ENCODE measurements at regions not wholly inside any gene's neighbourhood (a gene's known extent, or its start where the extent isn't known, plus 50 kb on each side); places are given as distances from the start of the nearest gene placed in this dataset.

DNA sequence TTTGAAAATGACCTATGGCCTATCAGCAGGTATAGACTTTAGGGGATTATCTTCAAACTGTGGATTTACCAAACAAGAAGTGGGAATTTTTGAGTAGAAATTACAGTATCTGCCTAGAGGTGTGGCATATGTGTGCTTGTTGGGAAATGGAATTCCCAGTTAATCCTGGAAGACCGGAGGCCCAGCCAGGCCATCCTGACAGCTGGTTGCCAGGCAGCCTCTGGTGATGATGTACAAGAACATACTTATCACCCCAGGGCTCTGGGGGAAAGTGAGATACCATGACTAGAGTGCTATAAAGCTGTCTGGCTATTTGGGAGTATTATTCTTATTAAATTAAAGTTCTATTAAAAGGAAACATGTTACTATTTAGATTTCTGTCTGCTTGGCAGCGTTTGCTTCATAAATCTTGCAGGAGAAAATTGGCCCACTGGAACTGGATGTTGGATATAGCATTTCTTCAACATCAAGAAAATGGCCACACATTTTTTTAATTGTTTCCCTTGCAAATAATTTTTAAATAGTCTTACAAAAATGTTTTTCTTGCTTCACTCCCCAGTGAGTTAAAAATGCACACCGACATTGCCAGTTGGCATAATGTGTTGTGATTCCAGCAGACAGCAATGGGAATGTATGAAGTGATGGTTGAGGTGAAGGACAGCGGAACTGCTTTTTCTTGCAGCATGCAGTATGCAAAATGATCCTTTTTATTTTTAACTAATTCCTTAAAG is 187.8 kb downstream of the MYLK4 start:
- no peak for DNase-seq (ENCODE audit: low spot score)

DNA sequence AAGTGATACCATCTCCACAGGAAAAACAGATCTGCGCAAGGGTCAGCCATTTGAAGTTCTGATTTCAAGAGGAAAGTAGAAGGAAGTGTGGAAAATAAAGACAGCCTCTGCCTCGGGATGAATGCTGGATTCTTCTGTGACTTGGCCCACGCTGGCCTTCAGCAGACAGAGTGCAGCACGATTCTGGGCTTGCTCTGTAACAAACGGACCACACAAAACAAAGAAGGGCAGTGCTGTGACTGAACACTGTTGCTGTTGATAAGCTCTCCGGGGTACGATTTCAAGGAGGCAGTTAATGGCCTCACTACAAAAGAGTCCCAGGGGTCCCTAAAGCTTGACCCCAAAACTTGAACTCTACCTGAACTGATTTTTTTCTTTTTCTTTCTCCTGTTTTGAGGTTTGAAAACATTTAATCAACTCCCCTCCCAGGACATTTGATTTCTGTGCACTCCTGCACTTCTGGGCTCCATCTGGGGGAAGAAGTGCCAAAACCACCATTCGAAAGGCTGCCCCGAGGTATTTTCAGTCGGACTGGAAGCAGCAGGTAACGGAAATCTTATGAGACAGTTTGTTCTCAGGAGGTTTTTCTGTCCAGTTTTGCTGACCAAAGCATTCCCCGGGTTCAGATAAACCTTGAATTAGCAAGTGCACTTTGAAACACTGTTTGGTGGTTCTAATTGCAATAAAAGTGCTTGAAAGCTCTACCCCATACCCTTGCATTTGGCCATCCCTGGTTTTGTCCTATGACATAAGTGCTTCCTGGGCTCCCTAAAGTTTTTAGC is 189.6 kb downstream of the MYLK4 start:
- no peak for DNase-seq (ENCODE audit: low spot score)

GRCh38 chr6:2560140-2560818 is 190.4 kb downstream of the MYLK4 start:
- DNase-seq (ENCODE audit: low spot score), result no peak

DNA sequence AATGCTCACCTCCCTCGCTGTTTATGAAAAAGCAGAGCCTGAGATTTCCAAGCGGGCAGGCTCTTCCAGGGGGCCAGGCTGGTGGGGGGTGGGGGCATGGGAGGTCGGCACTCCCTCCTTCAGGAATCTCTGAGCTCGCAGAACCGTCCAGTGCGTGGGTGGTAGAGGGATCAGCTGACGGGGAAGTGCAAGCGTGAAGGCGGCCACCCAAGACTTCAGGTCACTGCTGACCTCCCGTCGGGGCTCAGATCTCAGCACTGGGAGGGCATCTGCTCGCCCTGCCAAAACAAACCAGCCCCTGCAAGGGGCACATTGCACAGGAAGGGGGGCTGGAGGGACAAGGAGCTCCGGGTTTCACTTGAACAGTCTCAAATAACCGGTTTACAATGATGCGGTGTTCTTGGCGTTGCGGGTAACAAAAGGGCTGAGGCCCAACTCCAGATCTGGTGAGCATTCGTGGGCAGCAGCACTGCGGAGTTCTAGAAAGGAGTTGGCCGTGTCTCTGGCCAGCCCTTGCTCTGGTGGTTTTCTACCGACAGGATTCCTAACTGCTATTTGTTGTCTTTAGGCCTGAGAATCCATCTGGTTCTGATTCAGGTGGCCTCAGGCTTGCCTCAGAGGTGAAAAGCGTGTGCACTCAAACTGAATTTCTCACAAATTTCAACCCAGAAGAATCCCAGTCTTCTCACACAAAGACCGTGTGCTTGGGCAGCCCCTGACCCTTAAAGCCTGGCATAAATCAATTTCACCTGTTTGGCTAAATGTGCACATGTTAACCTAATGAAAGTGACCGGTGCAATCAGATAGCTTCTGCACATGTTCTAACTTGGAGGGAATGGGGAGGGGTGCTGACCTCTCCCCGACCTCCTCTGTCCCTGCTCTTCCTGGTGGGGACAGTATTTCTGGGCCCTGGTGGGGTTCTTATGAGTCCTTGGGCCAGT is 191.6 kb downstream of the MYLK4 start:
- DNase-seq (ENCODE audit: low spot score), result no peak

DNA sequence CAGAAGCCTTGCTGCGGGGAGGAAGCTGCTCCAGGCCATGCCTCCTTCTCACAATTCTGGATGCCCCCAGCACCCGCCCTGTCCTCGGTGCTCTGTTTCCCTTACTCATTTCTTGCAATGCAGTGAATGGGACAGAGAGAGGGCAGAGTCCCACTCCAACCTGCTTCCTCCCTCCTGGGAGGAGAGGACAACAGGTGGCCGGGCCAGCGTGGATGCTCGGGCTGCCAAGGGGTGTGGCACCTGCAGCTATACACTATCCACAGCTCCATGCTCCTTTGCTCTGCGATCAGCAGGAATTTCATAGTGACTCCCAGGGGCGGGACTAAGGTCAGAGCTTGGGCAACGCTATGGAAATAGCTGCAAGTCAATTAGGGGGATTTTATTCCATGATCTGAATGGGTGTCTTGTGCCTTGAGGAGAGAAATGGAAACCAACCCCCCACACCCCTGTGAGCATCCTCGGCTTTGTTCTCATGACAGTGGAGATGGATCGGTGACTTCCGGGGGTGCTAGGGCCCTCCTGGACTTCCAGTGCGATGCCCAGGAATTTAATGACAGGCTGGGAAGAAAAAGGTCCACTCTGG is 192.5 kb downstream of the MYLK4 start:
- no peak for DNase-seq (ENCODE audit: low spot score)

DNA sequence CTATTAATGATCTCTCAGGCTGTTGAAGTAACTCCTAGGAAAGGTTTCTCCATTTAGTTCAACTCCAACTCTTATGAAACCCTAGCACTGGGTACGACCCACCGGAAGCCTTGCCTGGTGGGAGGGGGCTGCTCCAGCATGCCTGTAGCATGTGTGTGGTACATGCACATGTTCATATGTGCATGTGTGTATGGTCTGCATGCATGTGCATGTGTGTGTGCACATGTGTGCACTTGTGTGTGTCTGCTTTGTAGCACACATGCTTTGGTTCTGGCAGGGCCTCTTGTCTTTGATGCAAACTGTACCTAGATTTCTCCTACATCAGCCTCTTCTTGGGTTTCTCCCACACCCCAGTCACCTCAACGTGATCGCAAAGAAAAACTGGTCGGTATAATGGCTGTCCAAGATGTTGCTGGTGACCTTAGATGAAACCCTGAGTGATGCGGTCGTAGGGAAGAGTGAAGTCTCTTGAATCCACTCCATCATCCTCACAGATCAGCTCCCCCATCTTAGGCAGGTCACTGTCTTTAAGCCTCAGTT is 193.5 kb downstream of the MYLK4 start:
- no peak for DNase-seq (ENCODE audit: low spot score)

GRCh38 chr6:2556761-2557160 is 194.0 kb downstream of the MYLK4 start:
- DNase-seq (ENCODE audit: low spot score), result no peak

DNA sequence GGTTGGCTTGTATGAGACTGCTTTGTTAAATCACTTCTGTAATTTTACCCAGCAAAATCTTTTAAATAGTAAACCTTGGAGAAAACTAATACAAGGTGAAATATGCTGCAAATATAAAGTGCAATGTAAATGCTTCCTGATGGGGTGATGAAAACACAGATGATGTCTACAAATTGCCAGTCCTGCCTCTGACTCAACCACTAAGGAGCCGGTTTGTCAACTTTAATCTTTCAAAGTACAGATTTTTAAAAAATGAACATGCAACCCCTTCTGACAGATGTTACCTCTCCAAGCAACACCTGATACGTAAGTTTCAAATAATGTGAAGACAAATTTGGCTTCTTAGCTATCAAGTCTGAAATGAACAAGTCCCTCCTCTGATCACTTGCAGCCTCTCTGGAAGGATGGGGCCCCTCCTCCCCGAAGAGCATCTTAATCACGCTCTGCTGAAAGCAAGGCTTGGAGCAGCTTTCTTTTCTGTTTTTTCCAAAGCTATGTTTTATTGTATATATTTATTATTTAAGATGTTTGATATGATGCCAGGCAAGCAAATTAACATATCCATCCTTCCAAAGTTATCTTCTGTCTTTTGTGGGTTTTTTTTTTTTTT is 196.0 kb downstream of the MYLK4 start:
- DNase-seq (ENCODE audit: low spot score), result no peak

GRCh38 chr6:2552526-2553154 is 198.1 kb downstream of the MYLK4 start:
- no peak for DNase-seq (ENCODE audit: low spot score)

- DNase-seq (ENCODE audit: low spot score), result no peak
Measured at GRCh38 chr6:2551705-2552104, 199.0 kb downstream of the MYLK4 start.

GRCh38 chr6:2550247-2550646 is 200.5 kb downstream of the MYLK4 start:
- DNase-seq (ENCODE audit: low spot score), result no peak

DNA sequence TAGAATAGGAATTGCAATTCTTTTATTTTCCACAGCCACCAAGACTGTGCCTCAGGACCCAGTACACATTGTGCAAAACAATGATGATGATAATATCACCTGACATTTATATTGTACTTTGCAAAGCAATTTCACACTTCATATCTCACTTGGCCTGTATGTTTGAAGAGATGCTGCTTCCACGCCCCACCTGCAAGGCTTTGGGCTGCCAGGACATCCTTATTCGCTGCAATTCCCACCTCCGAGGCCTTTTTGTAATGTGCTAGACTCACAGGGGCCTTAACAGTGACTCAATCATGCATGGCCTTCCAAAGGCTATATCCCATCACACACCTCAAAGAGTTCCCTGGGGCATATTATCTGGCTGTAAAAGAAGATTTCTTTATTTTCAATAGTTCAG is 200.9 kb downstream of the MYLK4 start:
- no peak for DNase-seq (ENCODE audit: low spot score)

DNA sequence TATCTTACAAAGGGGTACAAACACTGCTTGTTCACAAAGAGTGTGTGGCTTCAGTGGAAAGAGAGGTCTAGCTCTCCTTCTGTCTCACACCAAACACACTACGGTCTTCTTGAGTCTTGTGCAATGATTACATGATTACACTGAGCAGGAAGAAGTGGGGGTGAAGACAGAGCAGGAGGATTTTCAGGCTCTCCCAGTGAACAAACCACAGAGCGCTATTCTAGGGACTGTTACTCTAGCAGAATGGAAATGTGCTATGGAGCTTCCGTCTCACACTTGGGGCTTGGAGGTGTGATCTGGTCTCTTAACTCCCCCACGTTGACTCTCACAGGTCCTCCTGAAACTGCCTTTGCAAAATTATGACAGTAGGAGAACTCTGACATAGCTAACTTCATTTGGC is 203.4 kb downstream of the MYLK4 start:
- DNase-seq (ENCODE audit: low spot score), result no peak

DNA sequence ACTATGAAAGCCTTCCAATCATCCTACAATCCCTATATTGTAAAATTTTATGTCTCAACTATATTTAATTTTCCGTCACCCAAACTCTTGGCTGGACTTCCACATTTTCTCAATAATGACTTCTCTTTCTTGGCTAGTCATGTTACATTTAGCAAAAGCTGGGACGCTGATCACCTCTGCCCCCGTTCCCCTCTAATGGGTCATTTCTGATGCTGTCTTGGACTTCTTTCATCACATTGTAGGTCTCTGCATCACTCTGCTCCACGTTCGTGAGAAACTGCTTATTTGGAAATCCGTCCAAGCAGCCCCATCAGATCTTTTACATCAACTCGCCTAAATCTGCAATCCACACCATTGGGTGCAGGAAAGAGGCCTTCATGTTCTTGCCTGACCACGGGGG is 203.8 kb downstream of the MYLK4 start:
- no peak for DNase-seq (ENCODE audit: low spot score)

GRCh38 chr6:2545383-2546038 is 205.2 kb downstream of the MYLK4 start:
- DNase-seq (ENCODE audit: low spot score), result no peak

GRCh38 chr6:2543321-2543720 is 207.4 kb downstream of the MYLK4 start:
- no peak for DNase-seq (ENCODE audit: low spot score)

GRCh38 chr6:2542858-2543218 is 207.9 kb downstream of the MYLK4 start:
- DNase-seq (ENCODE audit: low spot score), result no peak

DNA sequence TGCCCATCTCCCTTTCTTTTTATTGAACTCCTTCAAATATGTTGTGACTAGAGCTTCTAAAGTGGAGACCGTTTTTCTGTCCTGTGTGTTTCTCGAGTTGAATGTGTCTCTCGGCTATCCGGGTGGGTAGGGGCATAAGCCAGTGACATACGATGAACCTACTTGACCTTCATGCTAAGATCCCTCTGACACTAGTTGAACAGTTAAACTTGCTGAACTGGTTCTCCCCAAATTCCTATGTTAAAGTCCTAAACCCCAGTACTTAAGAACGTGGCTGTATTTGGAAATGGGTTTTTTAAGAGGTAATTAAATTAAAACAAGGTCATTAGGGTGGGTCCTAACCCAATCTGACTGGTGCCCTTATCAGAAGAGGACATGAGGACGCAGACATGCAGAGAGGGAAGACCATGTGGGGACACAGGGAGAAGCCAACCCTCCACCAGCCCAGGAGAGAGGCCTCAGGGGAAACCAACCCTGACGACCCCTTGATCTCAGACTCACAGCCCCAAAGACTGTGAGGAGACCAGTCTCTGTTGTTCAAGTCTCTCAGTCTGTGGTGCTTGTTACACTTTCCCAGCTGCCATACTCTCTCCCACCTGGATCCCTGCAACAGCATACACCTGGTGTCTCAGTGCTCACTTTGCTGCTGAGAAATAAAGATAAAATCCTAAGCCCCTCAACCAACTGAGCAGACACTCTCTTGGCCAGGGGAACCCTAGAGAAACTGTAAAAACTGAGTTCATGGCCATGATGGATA is 208.4 kb downstream of the MYLK4 start:
- DNase-seq (ENCODE audit: low spot score), result no peak

- no peak for DNase-seq (ENCODE audit: low spot score)
Measured at GRCh38 chr6:2536451-2536850, 214.3 kb downstream of the MYLK4 start.
